ENCODE measurements at regions not wholly inside any gene's neighbourhood (a gene's known extent, or its start where the extent isn't known, plus 50 kb on each side); places are given as distances from the start of the nearest gene placed in this dataset.

GRCh38 chr3:95775486-95776094, 1038.8 kb upstream of the EPHA6 start:
- Histone ChIP-seq H3K4me3 (ENCODE audit: low read depth, low read length) (no peak overlapping the region), H3K9me3 (ENCODE audit: control insufficient read depth, insufficient read depth, low read depth, low read length) (no peaks in the 10 kb centered on the region), H3K36me3 (ENCODE audit: control insufficient read depth in 2 of 2, insufficient read depth in 1 of 2, low read length in 2 of 2) (no peaks in the 10 kb centered on the region), H3K27ac (ENCODE audit: extremely low read depth, low read depth, low read length) (no peak overlapping the region), H3K4me1 (ENCODE audit: control insufficient read depth, insufficient read depth, low read length) (no peaks in the 10 kb centered on the region)
- TF ChIP-seq TRIM28 (IDR thresholded peaks at IDR 0.05; ENCODE audit: borderline replicate concordance, low read length) (peak; percentile 99), PBX3 (CRISPR knock-in tag; IDR thresholded peaks at IDR 0.05) (no peak), ZNF792 (tag by site-specific recombination; IDR thresholded peaks at IDR 0.05) (no peak), ZNF335 (tag by site-specific recombination; conservative IDR thresholded peaks at IDR 0.05) (no peak), SETDB1 (IDR thresholded peaks at IDR 0.05; ENCODE audit: insufficient read length, low read length) (peak; percentile 95)
- ChIA-PET CTCF (no interaction called here), POLR2A (no interaction called here)

GRCh38 chr3:95781598-95781997, 1032.8 kb upstream of the EPHA6 start:
- no peak for TF ChIP-seq GFI1B (tag by site-specific recombination; IDR thresholded peaks at IDR 0.05)
- TF ChIP-seq ZNF23 (tag by site-specific recombination; IDR thresholded peaks at IDR 0.05; ENCODE audit: borderline replicate concordance) = no peak
- TF ChIP-seq ZSCAN30 (tag by site-specific recombination; IDR thresholded peaks at IDR 0.05) = no peak
- TF ChIP-seq, protein P1, sequence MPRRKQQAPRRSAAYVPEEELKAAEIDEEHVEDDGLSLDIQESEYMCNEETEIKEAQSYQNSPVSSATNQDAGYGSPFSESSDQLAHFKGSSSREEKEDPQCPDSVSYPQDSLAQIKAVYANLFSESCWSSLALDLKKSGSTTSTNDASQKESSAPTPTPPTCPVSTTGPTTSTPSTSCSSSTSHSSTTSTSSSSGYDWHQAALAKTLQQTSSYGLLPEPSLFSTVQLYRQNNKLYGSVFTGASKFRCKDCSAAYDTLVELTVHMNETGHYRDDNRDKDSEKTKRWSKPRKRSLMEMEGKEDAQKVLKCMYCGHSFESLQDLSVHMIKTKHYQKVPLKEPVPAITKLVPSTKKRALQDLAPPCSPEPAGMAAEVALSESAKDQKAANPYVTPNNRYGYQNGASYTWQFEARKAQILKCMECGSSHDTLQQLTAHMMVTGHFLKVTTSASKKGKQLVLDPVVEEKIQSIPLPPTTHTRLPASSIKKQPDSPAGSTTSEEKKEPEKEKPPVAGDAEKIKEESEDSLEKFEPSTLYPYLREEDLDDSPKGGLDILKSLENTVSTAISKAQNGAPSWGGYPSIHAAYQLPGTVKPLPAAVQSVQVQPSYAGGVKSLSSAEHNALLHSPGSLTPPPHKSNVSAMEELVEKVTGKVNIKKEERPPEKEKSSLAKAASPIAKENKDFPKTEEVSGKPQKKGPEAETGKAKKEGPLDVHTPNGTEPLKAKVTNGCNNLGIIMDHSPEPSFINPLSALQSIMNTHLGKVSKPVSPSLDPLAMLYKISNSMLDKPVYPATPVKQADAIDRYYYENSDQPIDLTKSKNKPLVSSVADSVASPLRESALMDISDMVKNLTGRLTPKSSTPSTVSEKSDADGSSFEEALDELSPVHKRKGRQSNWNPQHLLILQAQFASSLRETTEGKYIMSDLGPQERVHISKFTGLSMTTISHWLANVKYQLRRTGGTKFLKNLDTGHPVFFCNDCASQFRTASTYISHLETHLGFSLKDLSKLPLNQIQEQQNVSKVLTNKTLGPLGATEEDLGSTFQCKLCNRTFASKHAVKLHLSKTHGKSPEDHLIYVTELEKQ (tag by site-specific recombination; IDR thresholded peaks at IDR 0.05; ENCODE audit: borderline replicate concordance) = no peak
- no peak for TF ChIP-seq GLIS2 (tag by site-specific recombination; IDR thresholded peaks at IDR 0.05)
- Histone ChIP-seq H3K27ac (ENCODE audit: extremely low read depth, low read depth, low read length) (no peak overlapping the region), H3K9me3 (ENCODE audit: control insufficient read depth, insufficient read depth, low read depth, low read length) (no peaks in the 10 kb centered on the region), H3K36me3 (ENCODE audit: control insufficient read depth in 2 of 2, insufficient read depth in 1 of 2, low read length in 2 of 2) (no peaks in the 10 kb centered on the region), H3K4me1 (ENCODE audit: control insufficient read depth, insufficient read depth, low read length) (no peaks in the 10 kb centered on the region), H3K4me3 (ENCODE audit: low read depth, low read length) (no peak overlapping the region)
- POLR2A ChIA-PET = no interaction called here
- CTCF ChIA-PET = no interaction called here

GRCh38 chr3:95789111-95789510, 1025.3 kb upstream of the EPHA6 start:
- H3K27ac ChIP-seq (ENCODE audit: extremely low read depth, low read depth, low read length) = no peak overlapping the region
- TF ChIP-seq ZNF449 (tag by site-specific recombination; IDR thresholded peaks at IDR 0.05) = no peak
- TF ChIP-seq ZNF48 (tag by site-specific recombination; IDR thresholded peaks at IDR 0.05) = no peak
- no peak for TF ChIP-seq ZNF341 (tag by site-specific recombination; IDR thresholded peaks at IDR 0.05; ENCODE audit: low read depth)
- no peak for TF ChIP-seq ZNF335 (tag by site-specific recombination; conservative IDR thresholded peaks at IDR 0.05)
- no peak for TF ChIP-seq WT1 (tag by site-specific recombination; IDR thresholded peaks at IDR 0.05)
- no peak for TF ChIP-seq ZNF791 (tag by site-specific recombination; IDR thresholded peaks at IDR 0.05)
- no peak for TF ChIP-seq HOXD13 (CRISPR knock-in tag; IDR thresholded peaks at IDR 0.05; ENCODE audit: borderline replicate concordance)
- TF ChIP-seq, protein P2, sequence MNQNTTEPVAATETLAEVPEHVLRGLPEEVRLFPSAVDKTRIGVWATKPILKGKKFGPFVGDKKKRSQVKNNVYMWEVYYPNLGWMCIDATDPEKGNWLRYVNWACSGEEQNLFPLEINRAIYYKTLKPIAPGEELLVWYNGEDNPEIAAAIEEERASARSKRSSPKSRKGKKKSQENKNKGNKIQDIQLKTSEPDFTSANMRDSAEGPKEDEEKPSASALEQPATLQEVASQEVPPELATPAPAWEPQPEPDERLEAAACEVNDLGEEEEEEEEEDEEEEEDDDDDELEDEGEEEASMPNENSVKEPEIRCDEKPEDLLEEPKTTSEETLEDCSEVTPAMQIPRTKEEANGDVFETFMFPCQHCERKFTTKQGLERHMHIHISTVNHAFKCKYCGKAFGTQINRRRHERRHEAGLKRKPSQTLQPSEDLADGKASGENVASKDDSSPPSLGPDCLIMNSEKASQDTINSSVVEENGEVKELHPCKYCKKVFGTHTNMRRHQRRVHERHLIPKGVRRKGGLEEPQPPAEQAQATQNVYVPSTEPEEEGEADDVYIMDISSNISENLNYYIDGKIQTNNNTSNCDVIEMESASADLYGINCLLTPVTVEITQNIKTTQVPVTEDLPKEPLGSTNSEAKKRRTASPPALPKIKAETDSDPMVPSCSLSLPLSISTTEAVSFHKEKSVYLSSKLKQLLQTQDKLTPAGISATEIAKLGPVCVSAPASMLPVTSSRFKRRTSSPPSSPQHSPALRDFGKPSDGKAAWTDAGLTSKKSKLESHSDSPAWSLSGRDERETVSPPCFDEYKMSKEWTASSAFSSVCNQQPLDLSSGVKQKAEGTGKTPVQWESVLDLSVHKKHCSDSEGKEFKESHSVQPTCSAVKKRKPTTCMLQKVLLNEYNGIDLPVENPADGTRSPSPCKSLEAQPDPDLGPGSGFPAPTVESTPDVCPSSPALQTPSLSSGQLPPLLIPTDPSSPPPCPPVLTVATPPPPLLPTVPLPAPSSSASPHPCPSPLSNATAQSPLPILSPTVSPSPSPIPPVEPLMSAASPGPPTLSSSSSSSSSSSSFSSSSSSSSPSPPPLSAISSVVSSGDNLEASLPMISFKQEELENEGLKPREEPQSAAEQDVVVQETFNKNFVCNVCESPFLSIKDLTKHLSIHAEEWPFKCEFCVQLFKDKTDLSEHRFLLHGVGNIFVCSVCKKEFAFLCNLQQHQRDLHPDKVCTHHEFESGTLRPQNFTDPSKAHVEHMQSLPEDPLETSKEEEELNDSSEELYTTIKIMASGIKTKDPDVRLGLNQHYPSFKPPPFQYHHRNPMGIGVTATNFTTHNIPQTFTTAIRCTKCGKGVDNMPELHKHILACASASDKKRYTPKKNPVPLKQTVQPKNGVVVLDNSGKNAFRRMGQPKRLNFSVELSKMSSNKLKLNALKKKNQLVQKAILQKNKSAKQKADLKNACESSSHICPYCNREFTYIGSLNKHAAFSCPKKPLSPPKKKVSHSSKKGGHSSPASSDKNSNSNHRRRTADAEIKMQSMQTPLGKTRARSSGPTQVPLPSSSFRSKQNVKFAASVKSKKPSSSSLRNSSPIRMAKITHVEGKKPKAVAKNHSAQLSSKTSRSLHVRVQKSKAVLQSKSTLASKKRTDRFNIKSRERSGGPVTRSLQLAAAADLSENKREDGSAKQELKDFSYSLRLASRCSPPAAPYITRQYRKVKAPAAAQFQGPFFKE (tag by site-specific recombination; IDR thresholded peaks at IDR 0.05; ENCODE audit: borderline replicate concordance) = no peak
- TF ChIP-seq GFI1B (tag by site-specific recombination; IDR thresholded peaks at IDR 0.05) = no peak
- no peak for TF ChIP-seq ZNF514 (tag by site-specific recombination; IDR thresholded peaks at IDR 0.05)
- no peak for TF ChIP-seq ZSCAN16 (tag by site-specific recombination; IDR thresholded peaks at IDR 0.05)
- no peak for TF ChIP-seq ZSCAN30 (tag by site-specific recombination; IDR thresholded peaks at IDR 0.05)

More at GRCh38 chr3:95789111-95789510, 1025.3 kb upstream of the EPHA6 start:
- ChIA-PET CTCF (no interaction called here), POLR2A (no interaction called here)
- Histone ChIP-seq H3K36me3 (ENCODE audit: control insufficient read depth in 2 of 2, insufficient read depth in 1 of 2, low read length in 2 of 2) (no peaks in the 10 kb centered on the region), H3K4me3 (ENCODE audit: low read depth, low read length) (no peak overlapping the region), H3K9me3 (ENCODE audit: control insufficient read depth, insufficient read depth, low read depth, low read length) (no peaks in the 10 kb centered on the region), H3K4me1 (ENCODE audit: control insufficient read depth, insufficient read depth, low read length) (no peaks in the 10 kb centered on the region)

Data from HEK293 (cell line).